ENCODE measurements at regions not wholly inside any gene's neighbourhood (a gene's known extent, or its start where the extent isn't known, plus 50 kb on each side); places are given as distances from the start of the nearest gene placed in this dataset.

DNA sequence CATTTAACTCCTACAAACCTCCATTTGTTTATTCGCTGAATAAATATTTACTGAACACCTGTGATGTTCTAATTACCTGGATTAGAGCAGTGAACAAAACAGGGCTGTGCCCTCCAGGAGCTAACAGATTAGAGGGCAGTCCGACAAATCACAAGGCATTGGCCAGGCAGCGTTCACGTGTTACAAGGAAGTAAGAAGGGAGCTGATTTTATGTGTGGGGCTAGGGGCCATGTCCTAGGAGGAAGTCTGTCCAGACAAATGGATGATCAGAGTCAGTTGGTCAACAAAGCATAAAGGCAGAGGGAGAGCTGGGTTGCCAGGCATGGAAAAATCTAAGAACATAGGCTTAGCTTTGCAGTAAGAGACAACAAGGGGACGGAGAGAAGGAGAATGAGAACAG lies 57.3 kb upstream of the BACE2 start:
- no peaks in the 10 kb centered on the region for H3K36me3 ChIP-seq (ENCODE audit: low read depth, missing control alignments)
- no peaks in the 10 kb centered on the region for H3K27me3 ChIP-seq
- H3K4me3 ChIP-seq = no peak overlapping the region
- no peak for DNase-seq
- WGBS, 2 donors = 90 to 93% methylated on average over 5 of the region's 5 CpGs
- H3K4me1 ChIP-seq = no peaks in the 10 kb centered on the region
- intact Hi-C loops (cut with DNase I; ENCODE audit: low total_unique reads) = no loop called here
- no peak overlapping the region for H3K27ac ChIP-seq
- H3K9me3 ChIP-seq = no peaks in the 10 kb centered on the region
- TF ChIP-seq, protein P1, sequence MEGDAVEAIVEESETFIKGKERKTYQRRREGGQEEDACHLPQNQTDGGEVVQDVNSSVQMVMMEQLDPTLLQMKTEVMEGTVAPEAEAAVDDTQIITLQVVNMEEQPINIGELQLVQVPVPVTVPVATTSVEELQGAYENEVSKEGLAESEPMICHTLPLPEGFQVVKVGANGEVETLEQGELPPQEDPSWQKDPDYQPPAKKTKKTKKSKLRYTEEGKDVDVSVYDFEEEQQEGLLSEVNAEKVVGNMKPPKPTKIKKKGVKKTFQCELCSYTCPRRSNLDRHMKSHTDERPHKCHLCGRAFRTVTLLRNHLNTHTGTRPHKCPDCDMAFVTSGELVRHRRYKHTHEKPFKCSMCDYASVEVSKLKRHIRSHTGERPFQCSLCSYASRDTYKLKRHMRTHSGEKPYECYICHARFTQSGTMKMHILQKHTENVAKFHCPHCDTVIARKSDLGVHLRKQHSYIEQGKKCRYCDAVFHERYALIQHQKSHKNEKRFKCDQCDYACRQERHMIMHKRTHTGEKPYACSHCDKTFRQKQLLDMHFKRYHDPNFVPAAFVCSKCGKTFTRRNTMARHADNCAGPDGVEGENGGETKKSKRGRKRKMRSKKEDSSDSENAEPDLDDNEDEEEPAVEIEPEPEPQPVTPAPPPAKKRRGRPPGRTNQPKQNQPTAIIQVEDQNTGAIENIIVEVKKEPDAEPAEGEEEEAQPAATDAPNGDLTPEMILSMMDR (IDR thresholded peaks at IDR 0.05) = no peak
- no peak for TF ChIP-seq POLR2A (IDR thresholded peaks at IDR 0.05)

DNA sequence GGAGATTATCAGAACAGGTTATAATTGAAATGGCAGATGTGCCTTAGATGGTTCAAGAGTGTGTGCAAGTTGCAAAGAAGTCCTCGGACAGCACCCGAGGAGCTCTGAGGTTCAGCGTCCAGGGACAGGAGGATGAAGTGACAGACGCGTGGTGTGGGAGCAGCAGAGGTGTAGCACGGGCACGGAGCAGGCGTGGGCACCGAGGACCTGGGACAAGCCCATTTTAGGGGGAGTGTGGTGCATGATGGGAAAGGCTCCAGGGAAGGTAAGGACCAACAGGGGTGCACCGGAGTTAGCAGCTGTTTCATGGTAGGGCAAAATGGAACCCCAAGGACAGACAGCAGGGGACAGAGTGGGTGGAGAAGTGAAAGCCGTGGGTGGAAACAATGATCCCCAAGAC lies 56.3 kb upstream of the BACE2 start:
- no peak for DNase-seq
- 94 to 96% methylated on average over 11 of the region's 11 CpGs for WGBS, 2 donors
- Histone ChIP-seq H3K4me3 (no peak overlapping the region), H3K9me3 (no peaks in the 10 kb centered on the region), H3K36me3 (ENCODE audit: low read depth, missing control alignments) (no peaks in the 10 kb centered on the region), H3K4me1 (no peaks in the 10 kb centered on the region), H3K27me3 (no peaks in the 10 kb centered on the region), H3K27ac (no peak overlapping the region)
- TF ChIP-seq POLR2A (IDR thresholded peaks at IDR 0.05) = no peak
- TF ChIP-seq, protein P1 (IDR thresholded peaks at IDR 0.05) = no peak
- intact Hi-C loops (cut with DNase I; ENCODE audit: low total_unique reads) = no loop called here

- TF ChIP-seq POLR2A (IDR thresholded peaks at IDR 0.05) = no peak
- TF ChIP-seq, protein P1 (IDR thresholded peaks at IDR 0.05) = no peak
- H3K4me1 ChIP-seq = no peaks in the 10 kb centered on the region
- H3K27me3 ChIP-seq = no peaks in the 10 kb centered on the region
- 41 to 42% methylated on average over 14 of the region's 14 CpGs for WGBS, 2 donors
- no peaks in the 10 kb centered on the region for H3K36me3 ChIP-seq (ENCODE audit: low read depth, missing control alignments)
- H3K27ac ChIP-seq = no peak overlapping the region
- H3K9me3 ChIP-seq = no peaks in the 10 kb centered on the region
- intact Hi-C loops (cut with DNase I; ENCODE audit: low total_unique reads) = no loop called here
- no peak overlapping the region for H3K4me3 ChIP-seq
- no peak for DNase-seq
Measured at GRCh38 chr21:41112740-41113692, 54.9 kb upstream of the BACE2 start.

DNA sequence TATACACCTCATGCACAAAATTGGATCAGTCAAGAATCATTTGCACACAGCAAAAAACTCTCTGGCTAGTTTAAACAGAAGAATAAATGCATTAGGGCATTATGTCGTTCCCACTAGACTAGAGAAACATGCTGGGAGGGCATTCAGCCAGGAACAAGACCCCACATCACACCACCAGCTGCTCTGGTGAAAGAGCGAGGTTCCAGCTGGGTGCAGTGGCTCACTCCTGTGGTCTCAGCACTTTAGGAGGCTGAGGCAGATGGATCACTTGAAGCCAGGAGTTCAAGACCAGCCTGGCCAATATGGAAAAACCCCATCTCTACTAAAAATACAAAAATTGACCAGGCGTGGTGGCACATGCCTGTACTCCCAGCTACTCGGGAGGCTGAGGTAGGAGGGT lies 52.1 kb upstream of the BACE2 start:
- H3K9me3 ChIP-seq = no peaks in the 10 kb centered on the region
- TF ChIP-seq POLR2A (IDR thresholded peaks at IDR 0.05) = no peak
- TF ChIP-seq, protein P1 (IDR thresholded peaks at IDR 0.05) = no peak
- 76 to 87% methylated on average over 4 of the region's 4 CpGs for WGBS, 2 donors
- no peaks in the 10 kb centered on the region for H3K27me3 ChIP-seq
- DNase-seq = no peak
- no peak overlapping the region for H3K4me3 ChIP-seq
- intact Hi-C loops (cut with DNase I; ENCODE audit: low total_unique reads) = no loop called here
- no peaks in the 10 kb centered on the region for H3K4me1 ChIP-seq
- no peaks in the 10 kb centered on the region for H3K36me3 ChIP-seq (ENCODE audit: low read depth, missing control alignments)
- no peak overlapping the region for H3K27ac ChIP-seq

Data from testis (tissue), 2 donors.